Uterus (tissue), 3 donors: ENCODE measurements at regions not wholly inside any gene's neighbourhood (a gene's known extent, or its start where the extent isn't known, plus 50 kb on each side); places are given as distances from the start of the nearest gene placed in this dataset.

Source experiments
- DNase-seq, 2 donors: peaks; one replicate each; pipeline ENCODE4 v3.0.0-alpha.2; 2019 to 2020
- H3K27ac ChIP-seq, 2 donors: fragments of 200-600 bp; sonication (generic); 1 replicate in 1 of 2; 2 replicates in 1 of 2; pipeline ENCODE4 v1.5.1; 2016 to 2018
- H3K27me3 ChIP-seq, 2 donors: fragments of 200-600 bp; sonication (generic); one replicate each; pipeline ENCODE4 v1.5.1; 2018 to 2019; ENCODE audit warnings: control low read depth in 1 of 2
- H3K36me3 ChIP-seq, 2 donors: fragments of 200-600 bp; sonication (generic); one replicate each; pipeline ENCODE4 v1.5.1; 2019; ENCODE audit warnings: control low read depth in 1 of 2
- H3K4me1 ChIP-seq, 2 donors: fragments of 200-600 bp; sonication (generic); one replicate each; pipeline ENCODE4 v1.5.1; 2018 to 2019; ENCODE audit warnings: control low read depth in 1 of 2
- H3K4me3 ChIP-seq, 2 donors: fragments of 200-600 bp; sonication (generic); 1 replicate in 1 of 2; 2 replicates in 1 of 2; pipeline ENCODE4 v1.5.1; 2018 to 2019; ENCODE audit warnings: mild to moderate bottlenecking in 1 of 2
- H3K9me3 ChIP-seq, 2 donors: fragments of 200-600 bp; sonication (generic); one replicate each; pipeline ENCODE4 v1.5.1; 2019; ENCODE audit warnings: control low read depth in 1 of 2
- POLR2A ChIP-seq, 2 donors: fragments of 450-650 bp; IDR thresholded peaks; one replicate each; pipeline ENCODE4 v1.6.1; 2016; ENCODE audit warnings: antibody characterized with exemption in 2 of 2, mild to moderate bottlenecking in 1 of 2, moderate library complexity in 1 of 2
- intact Hi-C: fragments of 100-400 bp; cut with DNase I; formaldehyde crosslinking; loops from one replicate; pipeline ENCODE4 v1.15.1; 2023; ENCODE audit warnings: low total_unique reads
- TF ChIP-seq, protein P1 (sequence below), 4 experiments: fragments of 200-600 bp in 2 of 4; fragments of 450-650 bp in 2 of 4; sonication (generic) in 2 of 4; IDR thresholded peaks; one replicate each; pipeline ENCODE4 v1.5.1; 2016 to 2019; ENCODE audit warnings: antibody characterized with exemption in 4 of 4, mild to moderate bottlenecking in 2 of 4, moderate library complexity in 1 of 4
- donor health status: DM: yes; HTN: yes; CAD: no.

DNA sequence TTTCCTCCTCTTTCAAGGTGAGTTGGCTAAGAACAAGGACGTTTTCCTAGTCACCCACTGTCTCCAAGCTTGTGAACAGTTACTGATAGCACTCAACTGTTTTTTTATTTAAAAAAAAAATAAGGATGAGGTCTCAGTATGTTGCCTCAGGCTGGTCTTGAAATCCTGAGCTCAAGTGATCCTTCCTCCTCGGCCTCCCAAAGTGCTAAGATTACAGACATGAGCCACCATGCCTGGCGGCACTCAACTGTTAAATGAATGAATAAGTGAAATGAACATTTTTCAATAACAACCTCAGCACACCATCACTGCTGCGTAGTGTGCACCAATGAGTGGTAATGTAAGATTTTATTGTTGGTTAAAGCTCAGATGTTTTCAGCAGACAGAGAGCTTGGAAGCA lies 214.1 kb upstream of the NRIP1 start:
- TF ChIP-seq, protein P1, sequence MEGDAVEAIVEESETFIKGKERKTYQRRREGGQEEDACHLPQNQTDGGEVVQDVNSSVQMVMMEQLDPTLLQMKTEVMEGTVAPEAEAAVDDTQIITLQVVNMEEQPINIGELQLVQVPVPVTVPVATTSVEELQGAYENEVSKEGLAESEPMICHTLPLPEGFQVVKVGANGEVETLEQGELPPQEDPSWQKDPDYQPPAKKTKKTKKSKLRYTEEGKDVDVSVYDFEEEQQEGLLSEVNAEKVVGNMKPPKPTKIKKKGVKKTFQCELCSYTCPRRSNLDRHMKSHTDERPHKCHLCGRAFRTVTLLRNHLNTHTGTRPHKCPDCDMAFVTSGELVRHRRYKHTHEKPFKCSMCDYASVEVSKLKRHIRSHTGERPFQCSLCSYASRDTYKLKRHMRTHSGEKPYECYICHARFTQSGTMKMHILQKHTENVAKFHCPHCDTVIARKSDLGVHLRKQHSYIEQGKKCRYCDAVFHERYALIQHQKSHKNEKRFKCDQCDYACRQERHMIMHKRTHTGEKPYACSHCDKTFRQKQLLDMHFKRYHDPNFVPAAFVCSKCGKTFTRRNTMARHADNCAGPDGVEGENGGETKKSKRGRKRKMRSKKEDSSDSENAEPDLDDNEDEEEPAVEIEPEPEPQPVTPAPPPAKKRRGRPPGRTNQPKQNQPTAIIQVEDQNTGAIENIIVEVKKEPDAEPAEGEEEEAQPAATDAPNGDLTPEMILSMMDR (IDR thresholded peaks at IDR 0.05): no peak
- TF ChIP-seq POLR2A (IDR thresholded peaks at IDR 0.05): no peak
- DNase-seq: no peak
- no peaks in the 10 kb centered on the region for H3K27me3 ChIP-seq
- no peaks in the 10 kb centered on the region for H3K36me3 ChIP-seq
- no peak overlapping the region for H3K4me3 ChIP-seq
- H3K4me1 ChIP-seq: no peaks in the 10 kb centered on the region
- intact Hi-C loops: no loop called here
- H3K27ac ChIP-seq: no peak overlapping the region
- no peaks in the 10 kb centered on the region for H3K9me3 ChIP-seq

DNA sequence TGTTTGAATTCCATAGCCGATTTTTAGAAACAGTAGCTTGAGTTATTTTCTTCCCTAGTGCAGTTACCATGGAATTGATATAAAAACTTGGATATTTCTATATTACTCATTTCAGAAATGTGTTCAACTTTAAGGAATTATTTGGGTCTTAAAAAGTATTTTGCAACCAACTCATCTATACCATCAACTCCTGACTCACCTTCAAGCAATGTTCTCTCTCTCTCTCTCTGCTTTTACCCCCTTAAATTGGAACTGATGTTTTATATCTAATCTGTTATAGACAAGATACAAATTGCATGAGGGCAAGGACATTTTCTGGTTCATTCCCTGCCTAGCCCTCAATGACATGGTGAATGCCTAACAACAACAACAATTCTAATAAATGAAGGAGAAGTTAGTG lies 214.7 kb upstream of the NRIP1 start:
- Histone ChIP-seq H3K4me1 (no peaks in the 10 kb centered on the region), H3K4me3 (no peak overlapping the region), H3K9me3 (no peaks in the 10 kb centered on the region), H3K27ac (no peak overlapping the region), H3K27me3 (no peaks in the 10 kb centered on the region), H3K36me3 (no peaks in the 10 kb centered on the region)
- TF ChIP-seq, protein P1 (IDR thresholded peaks at IDR 0.05): no peak
- no peak for TF ChIP-seq POLR2A (IDR thresholded peaks at IDR 0.05)
- intact Hi-C loops: no loop called here
- no peak for DNase-seq

DNA sequence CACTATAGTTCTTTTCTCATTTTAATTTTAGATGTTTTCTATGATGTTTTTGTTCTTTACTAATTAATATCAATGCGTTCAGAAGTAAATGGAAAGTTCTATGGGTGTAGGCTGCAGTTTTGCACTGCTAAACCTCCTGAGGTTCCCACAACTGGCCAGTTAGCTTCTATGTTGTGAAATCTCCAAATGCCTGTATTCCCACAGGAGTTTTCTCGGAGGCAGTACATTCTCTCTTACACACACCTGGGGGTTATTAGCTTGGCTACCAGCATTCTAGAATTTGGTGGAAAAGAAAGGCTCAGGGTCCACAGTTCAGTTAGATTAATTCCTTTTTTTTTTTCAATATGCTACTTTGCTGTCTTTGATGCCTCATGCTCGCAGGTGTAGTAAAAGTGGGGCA lies 216.9 kb upstream of the NRIP1 start:
- TF ChIP-seq, protein P1 (IDR thresholded peaks at IDR 0.05): no peak
- TF ChIP-seq POLR2A (IDR thresholded peaks at IDR 0.05): no peak
- no peaks in the 10 kb centered on the region for H3K27me3 ChIP-seq
- DNase-seq: no peak
- no peaks in the 10 kb centered on the region for H3K4me1 ChIP-seq
- no peak overlapping the region for H3K27ac ChIP-seq
- no peaks in the 10 kb centered on the region for H3K9me3 ChIP-seq
- no peaks in the 10 kb centered on the region for H3K36me3 ChIP-seq
- H3K4me3 ChIP-seq: no peak overlapping the region
- intact Hi-C loops: no loop called here

DNA sequence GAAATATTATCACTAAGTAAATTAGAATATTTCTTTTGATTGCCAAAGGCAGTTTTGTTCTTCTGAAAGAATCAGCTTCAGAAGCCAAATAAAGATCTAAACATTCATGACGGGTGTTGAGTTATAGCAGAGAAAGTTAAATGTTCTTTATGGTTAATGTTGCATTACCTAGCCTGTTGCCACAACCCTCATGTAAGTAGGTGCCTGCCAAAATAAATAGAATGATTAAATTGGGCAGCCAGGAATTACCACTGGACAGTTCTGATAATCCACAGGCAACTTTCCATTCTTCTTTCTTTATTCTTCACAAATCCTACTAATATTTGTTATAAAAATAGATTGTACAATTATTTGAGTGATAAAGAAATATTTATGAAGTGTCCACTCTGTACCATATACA lies 217.9 kb upstream of the NRIP1 start:
- Histone ChIP-seq H3K4me1 (no peaks in the 10 kb centered on the region), H3K36me3 (no peaks in the 10 kb centered on the region), H3K4me3 (no peak overlapping the region), H3K27ac (no peak overlapping the region), H3K9me3 (no peaks in the 10 kb centered on the region), H3K27me3 (no peaks in the 10 kb centered on the region)
- DNase-seq: no peak
- TF ChIP-seq, protein P1 (IDR thresholded peaks at IDR 0.05): no peak
- no peak for TF ChIP-seq POLR2A (IDR thresholded peaks at IDR 0.05)
- intact Hi-C loops: no loop called here

DNA sequence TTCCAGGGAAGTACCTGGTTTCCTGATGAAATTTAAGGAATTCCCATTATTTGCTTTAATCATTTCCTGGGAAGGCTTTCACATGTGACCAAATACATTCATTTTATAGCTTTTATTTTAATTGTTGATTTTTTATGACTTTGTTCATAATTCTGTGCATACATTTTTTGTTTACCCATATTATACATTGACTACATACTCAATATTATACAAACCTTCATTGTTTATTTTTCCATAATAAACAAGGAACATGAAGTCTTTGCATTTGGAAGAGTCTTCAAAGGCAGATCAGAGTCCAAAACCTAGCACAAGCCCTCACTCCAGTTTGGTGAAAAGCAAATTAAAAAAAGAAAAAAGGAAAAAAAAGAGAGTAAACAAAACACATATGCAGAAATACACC lies 218.3 kb upstream of the NRIP1 start:
- no peaks in the 10 kb centered on the region for H3K36me3 ChIP-seq
- no peak overlapping the region for H3K27ac ChIP-seq
- intact Hi-C loops: no loop called here
- DNase-seq: no peak
- no peak overlapping the region for H3K4me3 ChIP-seq
- H3K9me3 ChIP-seq: no peaks in the 10 kb centered on the region
- no peaks in the 10 kb centered on the region for H3K4me1 ChIP-seq
- no peaks in the 10 kb centered on the region for H3K27me3 ChIP-seq
- TF ChIP-seq, protein P1 (IDR thresholded peaks at IDR 0.05): no peak
- TF ChIP-seq POLR2A (IDR thresholded peaks at IDR 0.05): no peak
